ENCODE measurements at regions not wholly inside any gene's neighbourhood (a gene's known extent, or its start where the extent isn't known, plus 50 kb on each side); places are given as distances from the start of the nearest gene placed in this dataset.

DNA sequence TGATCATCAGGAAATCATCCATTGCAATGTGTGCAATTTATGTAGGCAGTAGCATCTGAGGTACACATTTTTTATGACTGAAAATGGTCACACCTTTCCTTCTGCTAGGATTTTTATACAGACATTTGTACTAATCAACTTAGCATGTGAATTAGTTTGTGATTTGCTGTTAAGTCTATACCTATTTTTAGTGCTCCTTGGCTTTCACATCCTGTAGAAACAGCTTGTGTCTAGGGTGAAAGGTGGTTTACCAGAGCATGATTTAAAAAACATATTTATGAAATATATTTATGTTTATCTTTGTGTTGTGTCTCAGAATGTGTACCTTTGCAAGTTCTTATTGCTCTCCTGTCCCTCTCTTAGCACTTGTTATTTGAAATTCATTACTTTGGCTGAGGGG, 916.0 kb downstream of the TECRL start:
- TF ChIP-seq POLR2A (IDR thresholded peaks at IDR 0.05; ENCODE audit: low read depth, low read length) (no peak), POLR2AphosphoS5 (IDR thresholded peaks at IDR 0.05; ENCODE audit: low read depth, low read length) (no peak), POU2F2 (IDR thresholded peaks at IDR 0.05; ENCODE audit: low read depth, low read length) (no peak)
